Neural progenitor cell (in vitro differentiated cells): ENCODE measurements at regions not wholly inside any gene's neighbourhood (a gene's known extent, or its start where the extent isn't known, plus 50 kb on each side); places are given as distances from the start of the nearest gene placed in this dataset.
A peak's percentile ranks its signal among the peaks of the same experiment; 100 is the strongest.

Experiments
- DNase-seq: peaks from one replicate; pipeline ENCODE4 v3.0.0-alpha.2; 2016; ENCODE audit warnings: low spot score
- H2AFZ ChIP-seq: fragments of 200-600 bp; sonication (generic); replicated peaks from 2 replicates; pipeline ENCODE4 v1.6.1; 2016; ENCODE audit warnings: antibody characterized with exemption
- H3F3A ChIP-seq: fragments of 200-600 bp; sonication (generic); 2 replicates; pipeline ENCODE4 v1.6.1; 2016; ENCODE audit warnings: antibody characterized with exemption, low read depth
- H3K27ac ChIP-seq: fragments of 200-600 bp; sonication (generic); 2 replicates; pipeline ENCODE4 v1.5.1; 2016; ENCODE audit warnings: mild to moderate bottlenecking
- H3K27me3 ChIP-seq: fragments of 200-600 bp; sonication (generic); 2 replicates; pipeline ENCODE4 v1.6.1; 2016; ENCODE audit warnings: mild to moderate bottlenecking, moderate library complexity
- H3K36me3 ChIP-seq: fragments of 200-600 bp; sonication (generic); 2 replicates; pipeline ENCODE4 v1.5.1; 2016
- H3K4me1 ChIP-seq: fragments of 200-600 bp; sonication (generic); 2 replicates; pipeline ENCODE4 v1.6.1; 2016; ENCODE audit warnings: mixed run types
- H3K4me2 ChIP-seq: fragments of 200-600 bp; sonication (generic); 2 replicates; pipeline ENCODE4 v1.6.1; 2016
- H3K4me3 ChIP-seq: fragments of 200-600 bp; sonication (generic); 2 replicates; pipeline ENCODE4 v1.5.1; 2016
- H3K79me2 ChIP-seq: fragments of 200-600 bp; sonication (generic); 2 replicates; pipeline ENCODE4 v1.6.1; 2016; ENCODE audit warnings: low read depth
- H3K9ac ChIP-seq: fragments of 200-600 bp; sonication (generic); 2 replicates; pipeline ENCODE4 v1.6.1; 2016
- H3K9me3 ChIP-seq: fragments of 200-600 bp; sonication (generic); 2 replicates; pipeline ENCODE4 v1.5.1; 2016; ENCODE audit warnings: low read depth
- H4K20me1 ChIP-seq: fragments of 200-600 bp; sonication (generic); 2 replicates; pipeline ENCODE4 v1.6.1; 2016; ENCODE audit warnings: low read depth
- H3K27ac Mint-ChIP-seq: 3 replicates; pipeline ENCODE4 v1.8.0; 2021; ENCODE audit warnings: mixed read lengths
- H3K27me3 Mint-ChIP-seq: 2 replicates; pipeline ENCODE4 v1.8.0; 2022; ENCODE audit warnings: low read depth, mild to moderate bottlenecking, inconsistent platforms, moderate library complexity, mixed read lengths; ENCODE audit not compliant: insufficient read depth
- H3K36me3 Mint-ChIP-seq: 3 replicates; pipeline ENCODE4 v1.8.0; 2021; ENCODE audit warnings: mixed read lengths
- H3K4me1 Mint-ChIP-seq: 3 replicates; pipeline ENCODE4 v1.8.0; 2021; ENCODE audit warnings: mixed read lengths
- H3K4me3 Mint-ChIP-seq: 3 replicates; pipeline ENCODE4 v1.8.0; 2021; ENCODE audit warnings: mild to moderate bottlenecking, moderate library complexity, mixed read lengths
- H3K9me3 Mint-ChIP-seq: 3 replicates; pipeline ENCODE4 v1.8.0; 2020; ENCODE audit warnings: mixed read lengths
- EZH2 ChIP-seq: fragments of 200-600 bp; sonication (generic); IDR thresholded peaks from 2 replicates; pipeline ENCODE4 v1.6.1; 2017; ENCODE audit warnings: antibody characterized with exemption, mild to moderate bottlenecking, moderate library complexity
- EZH2phosphoT487 ChIP-seq: fragments of 200-600 bp; sonication (generic); IDR thresholded peaks from 2 replicates; pipeline ENCODE4 v1.6.1; 2017; ENCODE audit warnings: antibody characterized with exemption
- TF ChIP-seq, protein P1 (sequence below): fragments of 200-600 bp; sonication (generic); IDR thresholded peaks from 2 replicates; pipeline ENCODE4 v1.5.1; 2017; ENCODE audit warnings: antibody characterized with exemption, mild to moderate bottlenecking

DNA sequence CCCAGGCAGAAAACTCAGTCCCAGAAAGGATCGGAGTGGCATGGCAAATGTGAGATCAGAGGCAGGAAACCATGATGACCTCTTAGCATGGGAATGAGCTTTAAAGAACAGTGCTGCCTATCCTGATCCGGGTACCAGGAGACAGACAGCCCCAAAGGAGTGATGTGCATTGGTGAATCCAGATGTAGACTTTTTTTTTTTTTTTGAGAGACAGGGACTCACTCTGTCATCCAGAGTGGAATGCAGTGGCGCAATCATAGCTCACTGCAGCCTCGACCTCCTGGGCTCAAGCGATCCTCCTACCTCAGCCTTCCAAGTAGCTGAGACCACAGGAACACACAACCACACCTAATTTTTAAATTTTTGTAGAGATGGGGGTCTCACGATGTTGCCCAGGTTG lies 122.7 kb downstream of the VAPA start:
- Mint-ChIP-seq H3K27me3 (peaks cover 2% of the 10 kb centered on the region), H3K27ac (peak overlapping the region; percentile 40), H3K4me1 (peaks cover 46% of the 10 kb centered on the region), H3K4me3 (no peak overlapping the region), H3K36me3 (peaks cover 2% of the 10 kb centered on the region), H3K9me3 (peaks cover 17% of the 10 kb centered on the region)
- H3K79me2 ChIP-seq: no peaks in the 10 kb centered on the region
- H3K4me1 ChIP-seq: no peaks in the 10 kb centered on the region
- no peaks in the 10 kb centered on the region for H3K36me3 ChIP-seq
- no peak for DNase-seq
- H3K9me3 ChIP-seq: no peaks in the 10 kb centered on the region
- TF ChIP-seq EZH2phosphoT487 (no peak), EZH2 (no peak)
- TF ChIP-seq, protein P1, sequence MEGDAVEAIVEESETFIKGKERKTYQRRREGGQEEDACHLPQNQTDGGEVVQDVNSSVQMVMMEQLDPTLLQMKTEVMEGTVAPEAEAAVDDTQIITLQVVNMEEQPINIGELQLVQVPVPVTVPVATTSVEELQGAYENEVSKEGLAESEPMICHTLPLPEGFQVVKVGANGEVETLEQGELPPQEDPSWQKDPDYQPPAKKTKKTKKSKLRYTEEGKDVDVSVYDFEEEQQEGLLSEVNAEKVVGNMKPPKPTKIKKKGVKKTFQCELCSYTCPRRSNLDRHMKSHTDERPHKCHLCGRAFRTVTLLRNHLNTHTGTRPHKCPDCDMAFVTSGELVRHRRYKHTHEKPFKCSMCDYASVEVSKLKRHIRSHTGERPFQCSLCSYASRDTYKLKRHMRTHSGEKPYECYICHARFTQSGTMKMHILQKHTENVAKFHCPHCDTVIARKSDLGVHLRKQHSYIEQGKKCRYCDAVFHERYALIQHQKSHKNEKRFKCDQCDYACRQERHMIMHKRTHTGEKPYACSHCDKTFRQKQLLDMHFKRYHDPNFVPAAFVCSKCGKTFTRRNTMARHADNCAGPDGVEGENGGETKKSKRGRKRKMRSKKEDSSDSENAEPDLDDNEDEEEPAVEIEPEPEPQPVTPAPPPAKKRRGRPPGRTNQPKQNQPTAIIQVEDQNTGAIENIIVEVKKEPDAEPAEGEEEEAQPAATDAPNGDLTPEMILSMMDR: no peak
- no peaks in the 10 kb centered on the region for H4K20me1 ChIP-seq
- no peak overlapping the region for H3K27ac ChIP-seq
- H2AFZ ChIP-seq: no peak overlapping the region
- H3F3A ChIP-seq: no peaks in the 10 kb centered on the region
- H3K4me2 ChIP-seq: no peak overlapping the region
- H3K9ac ChIP-seq: no peak overlapping the region
- no peaks in the 10 kb centered on the region for H3K27me3 ChIP-seq
- H3K4me3 ChIP-seq: no peak overlapping the region

DNA sequence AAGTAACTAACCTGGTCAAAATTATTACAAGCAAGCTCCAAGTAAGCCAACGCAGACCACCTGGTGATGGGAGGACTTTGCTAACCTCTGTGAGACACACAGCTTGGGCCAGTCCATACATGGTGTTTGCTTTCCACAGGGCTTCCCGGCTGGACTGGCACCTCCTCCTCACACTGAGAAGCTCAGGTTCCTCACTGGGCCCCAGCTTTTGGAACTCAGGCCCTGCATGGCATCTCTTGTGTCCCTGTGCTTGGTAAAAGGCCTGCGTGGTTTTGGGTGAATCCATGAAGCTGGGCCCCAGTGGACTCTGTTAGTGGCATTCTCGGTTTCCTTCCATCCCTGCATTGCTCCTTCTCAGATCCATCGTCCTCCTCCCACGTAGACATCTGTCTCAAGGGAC lies 123.4 kb downstream of the VAPA start:
- H3K9me3 ChIP-seq: no peaks in the 10 kb centered on the region
- H3K4me1 Mint-ChIP-seq: peaks cover 46% of the 10 kb centered on the region
- H3K9me3 Mint-ChIP-seq: peaks cover 24% of the 10 kb centered on the region
- no peaks in the 10 kb centered on the region for H3K4me1 ChIP-seq
- no peaks in the 10 kb centered on the region for H3K79me2 ChIP-seq
- H3K4me3 Mint-ChIP-seq: no peak overlapping the region
- H3K4me2 ChIP-seq: no peak overlapping the region
- H3K4me3 ChIP-seq: no peak overlapping the region
- TF ChIP-seq, protein P1: no peak
- TF ChIP-seq EZH2phosphoT487: no peak
- no peak for TF ChIP-seq EZH2
- H3K36me3 Mint-ChIP-seq: peaks cover 4% of the 10 kb centered on the region
- H3K36me3 ChIP-seq: no peaks in the 10 kb centered on the region
- H3K27ac Mint-ChIP-seq: peak overlapping the region; percentile 2
- no peak overlapping the region for H3K9ac ChIP-seq
- no peaks in the 10 kb centered on the region for H3F3A ChIP-seq
- no peaks in the 10 kb centered on the region for H4K20me1 ChIP-seq
- H3K27ac ChIP-seq: no peak overlapping the region
- no peak for DNase-seq
- no peaks in the 10 kb centered on the region for H3K27me3 ChIP-seq
- H3K27me3 Mint-ChIP-seq: peaks cover 2% of the 10 kb centered on the region
- H2AFZ ChIP-seq: no peak overlapping the region

DNA sequence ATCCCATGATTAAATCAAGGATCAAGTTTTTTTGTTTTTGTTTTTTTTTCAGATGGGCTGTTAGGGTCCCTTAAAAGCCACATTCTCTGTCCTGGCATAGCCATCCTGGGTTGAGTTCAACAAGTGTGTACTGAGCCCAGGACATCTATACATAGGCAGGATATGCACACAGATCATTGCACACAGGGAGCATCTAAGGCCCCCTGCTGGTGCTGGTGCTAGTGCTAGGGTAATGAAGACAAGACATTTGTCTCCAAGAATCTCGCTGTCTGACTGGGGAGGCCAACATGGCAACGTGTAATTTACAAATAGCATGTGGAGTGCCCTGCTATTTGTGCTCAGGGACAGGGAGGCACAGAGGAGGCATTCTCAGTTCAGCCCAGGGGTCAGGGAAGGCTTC lies 124.5 kb downstream of the VAPA start:
- H3K27ac ChIP-seq: no peak overlapping the region
- H3K9me3 ChIP-seq: peaks cover 6% of the 10 kb centered on the region
- H2AFZ ChIP-seq: no peak overlapping the region
- H3K4me3 ChIP-seq: no peak overlapping the region
- H3K9ac ChIP-seq: no peak overlapping the region
- Mint-ChIP-seq H3K9me3 (peaks cover 23% of the 10 kb centered on the region), H3K36me3 (peaks cover 6% of the 10 kb centered on the region), H3K27ac (peak overlapping the region; percentile 34), H3K4me3 (no peak overlapping the region), H3K27me3 (no peaks in the 10 kb centered on the region), H3K4me1 (peaks cover 42% of the 10 kb centered on the region)
- no peaks in the 10 kb centered on the region for H3K4me1 ChIP-seq
- H3K79me2 ChIP-seq: no peaks in the 10 kb centered on the region
- H4K20me1 ChIP-seq: no peaks in the 10 kb centered on the region
- no peak overlapping the region for H3K4me2 ChIP-seq
- no peak for DNase-seq
- TF ChIP-seq EZH2phosphoT487 (no peak), EZH2 (no peak)
- TF ChIP-seq, protein P1: no peak
- no peaks in the 10 kb centered on the region for H3K27me3 ChIP-seq
- H3K36me3 ChIP-seq: no peaks in the 10 kb centered on the region
- no peaks in the 10 kb centered on the region for H3F3A ChIP-seq
